Neural cell (in vitro differentiated cells): ENCODE measurements at regions not wholly inside any gene's neighbourhood (a gene's known extent, or its start where the extent isn't known, plus 50 kb on each side); places are given as distances from the start of the nearest gene placed in this dataset.

ENCODE experiments used
- H2AFZ ChIP-seq: fragments of 200-600, 300-800 bp; sonication (generic), shearing (Covaris generic); 2 replicates; pipeline ENCODE4 v1.6.0; 2014; ENCODE audit warnings: low read depth, mild to moderate bottlenecking, antibody characterized with exemption, low read length, moderate library complexity
- H3F3A ChIP-seq: fragments of 200-600 bp; shearing (Covaris generic); 2 replicates; pipeline ENCODE4 v1.6.1; 2016; ENCODE audit warnings: mild to moderate bottlenecking, moderate library complexity, mixed read lengths, antibody characterized with exemption, low read length; ENCODE audit not compliant: insufficient read depth, poor library complexity, severe bottlenecking
- H3K27ac ChIP-seq: fragments of 200-600, 300-800 bp; sonication (generic), shearing (Covaris generic); 2 replicates; pipeline ENCODE4 v1.5.1; 2014; ENCODE audit warnings: mild to moderate bottlenecking, low read length, moderate library complexity
- H3K27me3 ChIP-seq: fragments of 300-800, 200-600 bp; sonication (generic), shearing (Covaris generic); 2 replicates; pipeline ENCODE4 v1.6.0; 2014; ENCODE audit warnings: mild to moderate bottlenecking, low read depth, low read length, moderate library complexity; ENCODE audit not compliant: insufficient read depth
- H3K36me3 ChIP-seq: fragments of 300-800, 200-600 bp; sonication (generic), shearing (Covaris generic); 2 replicates; pipeline ENCODE4 v1.5.1; 2014; ENCODE audit warnings: mild to moderate bottlenecking, antibody characterized with exemption, low read length, moderate library complexity; ENCODE audit not compliant: insufficient read depth
- H3K4me2 ChIP-seq: fragments of 300-800, 200-600 bp; sonication (generic), shearing (Covaris generic); 2 replicates; pipeline ENCODE4 v1.6.0; 2014; ENCODE audit warnings: mild to moderate bottlenecking, low read length
- H3K4me3 ChIP-seq: fragments of 300-800, 200-600 bp; sonication (generic), shearing (Covaris generic); 2 replicates; pipeline ENCODE4 v1.5.1; 2014; ENCODE audit warnings: mild to moderate bottlenecking, low read length, moderate library complexity
- H3K79me2 ChIP-seq: fragments of 200-600 bp; shearing (Covaris generic); replicated peaks from 2 replicates; pipeline ENCODE4 v1.6.0; 2014; ENCODE audit warnings: mild to moderate bottlenecking, low read length, moderate library complexity; ENCODE audit not compliant: insufficient read depth
- H3K9ac ChIP-seq: fragments of 300-800, 200-600 bp; sonication (generic), shearing (Covaris generic); 2 replicates; pipeline ENCODE4 v1.6.1; 2016; ENCODE audit warnings: mild to moderate bottlenecking, low read length, mixed read lengths
- H3K9me2 ChIP-seq: fragments of 200-600 bp; shearing (Covaris generic); 2 replicates; pipeline ENCODE4 v1.6.1; 2016; ENCODE audit warnings: mild to moderate bottlenecking, low read length, mixed read lengths; ENCODE audit not compliant: insufficient read depth
- H3K9me3 ChIP-seq: fragments of 200-600, 300-800 bp; sonication (generic), shearing (Covaris generic); 2 replicates; pipeline ENCODE4 v1.6.1; 2016; ENCODE audit warnings: mild to moderate bottlenecking, mixed run types, low read length, moderate library complexity, mixed read lengths
- H4K20me1 ChIP-seq: fragments of 200-600 bp; shearing (Covaris generic); 2 replicates; pipeline ENCODE4 v1.6.1; 2016; ENCODE audit warnings: mild to moderate bottlenecking, mixed run types; ENCODE audit not compliant: insufficient read depth
- EP300 ChIP-seq: fragments of 450-650 bp; conservative IDR thresholded peaks from 2 replicates; pipeline ENCODE4 v1.6.1; 2014; ENCODE audit warnings: antibody characterized with exemption, mild to moderate bottlenecking, moderate library complexity; ENCODE audit not compliant: poor library complexity, severe bottlenecking
- EZH2 ChIP-seq: fragments of 200-600, 300-800 bp; shearing (Covaris generic), sonication (generic); IDR thresholded peaks from 2 replicates; pipeline ENCODE4 v1.6.1; 2014; ENCODE audit warnings: antibody characterized with exemption, low read length, borderline replicate concordance, mild to moderate bottlenecking; ENCODE audit not compliant: insufficient read depth, poor library complexity, severe bottlenecking
- MXI1 ChIP-seq: fragments of 450-650 bp; conservative IDR thresholded peaks from 2 replicates; pipeline ENCODE4 v1.6.1; 2014; ENCODE audit warnings: antibody characterized with exemption, mild to moderate bottlenecking; ENCODE audit not compliant: poor library complexity, severe bottlenecking
- POLR2AphosphoS5 ChIP-seq: IDR thresholded peaks from 2 replicates; pipeline ENCODE4 v1.6.1; 2012
- RAD21 ChIP-seq: fragments of 450-650 bp; conservative IDR thresholded peaks from 2 replicates; pipeline ENCODE4 v1.6.1; 2014; ENCODE audit warnings: antibody characterized with exemption, mild to moderate bottlenecking, moderate library complexity
- SMC3 ChIP-seq: fragments of 450-650 bp; conservative IDR thresholded peaks from 2 replicates; pipeline ENCODE4 v1.6.1; 2014; ENCODE audit warnings: antibody characterized with exemption, mild to moderate bottlenecking, moderate library complexity; ENCODE audit not compliant: poor library complexity
- TAF1 ChIP-seq: IDR thresholded peaks from 2 replicates; pipeline ENCODE4 v1.6.1; 2012; ENCODE audit warnings: low read depth
- TF ChIP-seq, protein P1 (sequence below): fragments of 450-650 bp; IDR thresholded peaks from 2 replicates; pipeline ENCODE4 v1.5.1; 2014; ENCODE audit warnings: antibody characterized with exemption, mild to moderate bottlenecking, moderate library complexity; ENCODE audit not compliant: poor library complexity, severe bottlenecking
- TF ChIP-seq, protein P2 (sequence below): IDR thresholded peaks from 2 replicates; pipeline ENCODE4 v1.6.1; 2012; ENCODE audit warnings: borderline replicate concordance

DNA sequence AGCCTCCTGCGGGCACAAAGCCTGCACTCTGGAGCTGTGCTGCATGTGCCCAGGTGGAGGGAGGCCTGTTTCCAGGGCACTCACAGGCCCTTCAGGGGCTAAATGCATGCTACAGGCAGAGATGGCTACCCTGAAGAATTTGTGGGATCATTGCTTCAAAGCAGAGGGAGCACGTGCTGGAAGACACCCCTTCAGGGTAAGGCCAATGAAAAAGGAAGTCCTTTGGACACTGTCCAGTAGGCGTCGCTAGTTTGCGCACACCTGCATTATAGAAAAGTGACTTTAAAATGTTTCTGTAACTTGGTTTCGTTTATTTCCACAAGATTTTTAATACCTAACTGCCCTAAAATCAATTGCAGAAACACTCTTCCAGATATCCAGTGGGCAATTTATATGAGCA lies 325.3 kb downstream of the ZNF516 start:
- Histone ChIP-seq H3K36me3 (no peaks in the 10 kb centered on the region), H3K79me2 (no peaks in the 10 kb centered on the region)
- TF ChIP-seq EP300 (no peak), POLR2AphosphoS5 (no peak), EZH2 (no peak), TAF1 (no peak), RAD21 (no peak), MXI1 (no peak), SMC3 (no peak)
- TF ChIP-seq, protein P1, sequence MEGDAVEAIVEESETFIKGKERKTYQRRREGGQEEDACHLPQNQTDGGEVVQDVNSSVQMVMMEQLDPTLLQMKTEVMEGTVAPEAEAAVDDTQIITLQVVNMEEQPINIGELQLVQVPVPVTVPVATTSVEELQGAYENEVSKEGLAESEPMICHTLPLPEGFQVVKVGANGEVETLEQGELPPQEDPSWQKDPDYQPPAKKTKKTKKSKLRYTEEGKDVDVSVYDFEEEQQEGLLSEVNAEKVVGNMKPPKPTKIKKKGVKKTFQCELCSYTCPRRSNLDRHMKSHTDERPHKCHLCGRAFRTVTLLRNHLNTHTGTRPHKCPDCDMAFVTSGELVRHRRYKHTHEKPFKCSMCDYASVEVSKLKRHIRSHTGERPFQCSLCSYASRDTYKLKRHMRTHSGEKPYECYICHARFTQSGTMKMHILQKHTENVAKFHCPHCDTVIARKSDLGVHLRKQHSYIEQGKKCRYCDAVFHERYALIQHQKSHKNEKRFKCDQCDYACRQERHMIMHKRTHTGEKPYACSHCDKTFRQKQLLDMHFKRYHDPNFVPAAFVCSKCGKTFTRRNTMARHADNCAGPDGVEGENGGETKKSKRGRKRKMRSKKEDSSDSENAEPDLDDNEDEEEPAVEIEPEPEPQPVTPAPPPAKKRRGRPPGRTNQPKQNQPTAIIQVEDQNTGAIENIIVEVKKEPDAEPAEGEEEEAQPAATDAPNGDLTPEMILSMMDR: no peak
- TF ChIP-seq, protein P2, sequence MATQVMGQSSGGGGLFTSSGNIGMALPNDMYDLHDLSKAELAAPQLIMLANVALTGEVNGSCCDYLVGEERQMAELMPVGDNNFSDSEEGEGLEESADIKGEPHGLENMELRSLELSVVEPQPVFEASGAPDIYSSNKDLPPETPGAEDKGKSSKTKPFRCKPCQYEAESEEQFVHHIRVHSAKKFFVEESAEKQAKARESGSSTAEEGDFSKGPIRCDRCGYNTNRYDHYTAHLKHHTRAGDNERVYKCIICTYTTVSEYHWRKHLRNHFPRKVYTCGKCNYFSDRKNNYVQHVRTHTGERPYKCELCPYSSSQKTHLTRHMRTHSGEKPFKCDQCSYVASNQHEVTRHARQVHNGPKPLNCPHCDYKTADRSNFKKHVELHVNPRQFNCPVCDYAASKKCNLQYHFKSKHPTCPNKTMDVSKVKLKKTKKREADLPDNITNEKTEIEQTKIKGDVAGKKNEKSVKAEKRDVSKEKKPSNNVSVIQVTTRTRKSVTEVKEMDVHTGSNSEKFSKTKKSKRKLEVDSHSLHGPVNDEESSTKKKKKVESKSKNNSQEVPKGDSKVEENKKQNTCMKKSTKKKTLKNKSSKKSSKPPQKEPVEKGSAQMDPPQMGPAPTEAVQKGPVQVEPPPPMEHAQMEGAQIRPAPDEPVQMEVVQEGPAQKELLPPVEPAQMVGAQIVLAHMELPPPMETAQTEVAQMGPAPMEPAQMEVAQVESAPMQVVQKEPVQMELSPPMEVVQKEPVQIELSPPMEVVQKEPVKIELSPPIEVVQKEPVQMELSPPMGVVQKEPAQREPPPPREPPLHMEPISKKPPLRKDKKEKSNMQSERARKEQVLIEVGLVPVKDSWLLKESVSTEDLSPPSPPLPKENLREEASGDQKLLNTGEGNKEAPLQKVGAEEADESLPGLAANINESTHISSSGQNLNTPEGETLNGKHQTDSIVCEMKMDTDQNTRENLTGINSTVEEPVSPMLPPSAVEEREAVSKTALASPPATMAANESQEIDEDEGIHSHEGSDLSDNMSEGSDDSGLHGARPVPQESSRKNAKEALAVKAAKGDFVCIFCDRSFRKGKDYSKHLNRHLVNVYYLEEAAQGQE: no peak

DNA sequence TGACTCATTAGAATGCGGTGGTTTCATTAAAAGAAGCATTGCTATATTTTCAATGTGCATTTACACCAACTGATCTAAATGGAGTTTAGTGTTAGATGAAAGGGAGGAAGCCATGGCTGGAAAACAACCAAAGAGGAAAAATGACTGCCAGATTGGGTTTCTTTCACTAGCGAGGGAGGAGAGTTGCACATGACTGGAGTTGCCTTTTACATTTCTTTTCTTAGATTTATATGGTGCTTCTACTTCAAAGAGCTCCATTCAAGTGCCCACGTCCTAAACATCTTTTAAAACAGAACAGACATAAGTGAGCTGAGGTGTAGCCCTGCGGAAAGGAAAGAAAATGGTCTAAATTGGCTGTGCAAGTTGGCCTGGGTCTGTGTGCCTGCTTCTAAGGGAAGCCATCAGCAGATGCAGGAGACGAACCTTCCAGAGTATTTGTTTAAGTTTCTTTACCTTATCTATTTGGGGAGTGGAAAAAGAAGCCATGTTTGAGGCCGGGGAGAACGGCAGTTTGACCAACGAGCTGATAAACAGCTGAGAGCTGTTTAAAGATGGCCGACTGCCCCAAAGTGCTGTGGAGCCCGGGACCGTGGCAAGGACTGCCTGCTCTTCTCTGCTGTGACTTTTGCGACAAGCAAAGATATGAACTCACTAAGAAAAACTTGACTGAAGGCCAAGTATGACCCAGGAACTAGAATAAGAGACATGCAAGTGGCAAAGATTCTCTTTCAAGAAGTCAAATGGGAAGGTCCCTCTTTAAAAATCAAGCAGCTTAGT lies 327.0 kb downstream of the ZNF516 start:
- TF ChIP-seq EZH2 (no peak), SMC3 (no peak), RAD21 (no peak), POLR2AphosphoS5 (no peak), EP300 (no peak), MXI1 (no peak), TAF1 (no peak)
- TF ChIP-seq, protein P2: no peak
- TF ChIP-seq, protein P1: no peak
- Histone ChIP-seq H3K9me2 (no peaks in the 10 kb centered on the region), H2AFZ (no peak overlapping the region)

More for the DNA sequence above, 325.3 kb downstream of the ZNF516 start:
- Histone ChIP-seq H3K4me3 (no peak overlapping the region), H4K20me1 (no peaks in the 10 kb centered on the region), H3K9ac (no peak overlapping the region), H3K4me2 (no peak overlapping the region), H3K27me3 (no peaks in the 10 kb centered on the region), H3K27ac (no peak overlapping the region), H3K9me3 (no peaks in the 10 kb centered on the region), H3F3A (no peaks in the 10 kb centered on the region), H2AFZ (no peak overlapping the region), H3K9me2 (no peaks in the 10 kb centered on the region)

More for the DNA sequence above, 327.0 kb downstream of the ZNF516 start:
- Histone ChIP-seq H3K9ac (no peak overlapping the region), H3K4me2 (no peak overlapping the region), H4K20me1 (no peaks in the 10 kb centered on the region), H3K27me3 (no peaks in the 10 kb centered on the region), H3K36me3 (no peaks in the 10 kb centered on the region), H3K79me2 (no peaks in the 10 kb centered on the region), H3F3A (no peaks in the 10 kb centered on the region), H3K9me3 (no peaks in the 10 kb centered on the region), H3K27ac (no peak overlapping the region), H3K4me3 (no peak overlapping the region)
